ENCODE measurements at regions not wholly inside any gene's neighbourhood (a gene's known extent, or its start where the extent isn't known, plus 50 kb on each side); places are given as distances from the start of the nearest gene placed in this dataset.

DNA sequence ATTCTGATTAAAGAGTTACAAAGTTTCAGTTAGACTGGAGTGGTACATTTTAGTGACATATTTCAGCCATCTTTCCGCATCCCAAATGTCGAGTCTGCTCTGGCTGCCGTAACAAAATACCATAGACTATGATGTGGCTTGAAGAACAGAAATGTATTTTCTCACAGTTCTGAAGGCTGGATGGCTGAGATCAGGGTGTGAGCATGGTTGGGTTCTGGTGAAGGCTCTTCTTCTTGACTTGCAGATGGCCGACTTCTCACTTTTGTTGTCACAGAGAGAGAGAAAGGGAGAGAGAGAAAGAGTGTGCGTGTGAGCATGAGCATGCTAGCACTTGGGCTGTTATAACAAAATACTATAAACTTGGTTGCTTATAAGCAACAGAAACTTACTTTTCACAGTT, 335.4 kb upstream of the RAG2 start:
- no peak overlapping the region for H3K27ac ChIP-seq
- intact Hi-C loops (cut with DNase I), result no loop called here
- no peaks in the 10 kb centered on the region for H3K27me3 ChIP-seq (ENCODE audit: low read depth)
- H3K4me1 ChIP-seq, result no peaks in the 10 kb centered on the region
- DNase-seq (no peak), ATAC-seq (no peak)
- TF ChIP-seq, protein P1, sequence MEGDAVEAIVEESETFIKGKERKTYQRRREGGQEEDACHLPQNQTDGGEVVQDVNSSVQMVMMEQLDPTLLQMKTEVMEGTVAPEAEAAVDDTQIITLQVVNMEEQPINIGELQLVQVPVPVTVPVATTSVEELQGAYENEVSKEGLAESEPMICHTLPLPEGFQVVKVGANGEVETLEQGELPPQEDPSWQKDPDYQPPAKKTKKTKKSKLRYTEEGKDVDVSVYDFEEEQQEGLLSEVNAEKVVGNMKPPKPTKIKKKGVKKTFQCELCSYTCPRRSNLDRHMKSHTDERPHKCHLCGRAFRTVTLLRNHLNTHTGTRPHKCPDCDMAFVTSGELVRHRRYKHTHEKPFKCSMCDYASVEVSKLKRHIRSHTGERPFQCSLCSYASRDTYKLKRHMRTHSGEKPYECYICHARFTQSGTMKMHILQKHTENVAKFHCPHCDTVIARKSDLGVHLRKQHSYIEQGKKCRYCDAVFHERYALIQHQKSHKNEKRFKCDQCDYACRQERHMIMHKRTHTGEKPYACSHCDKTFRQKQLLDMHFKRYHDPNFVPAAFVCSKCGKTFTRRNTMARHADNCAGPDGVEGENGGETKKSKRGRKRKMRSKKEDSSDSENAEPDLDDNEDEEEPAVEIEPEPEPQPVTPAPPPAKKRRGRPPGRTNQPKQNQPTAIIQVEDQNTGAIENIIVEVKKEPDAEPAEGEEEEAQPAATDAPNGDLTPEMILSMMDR (IDR thresholded peaks at IDR 0.05), result no peak
- no peak overlapping the region for H3K4me3 ChIP-seq
- H3K36me3 ChIP-seq, result no peaks in the 10 kb centered on the region
- no peaks in the 10 kb centered on the region for H3K9me3 ChIP-seq

DNA sequence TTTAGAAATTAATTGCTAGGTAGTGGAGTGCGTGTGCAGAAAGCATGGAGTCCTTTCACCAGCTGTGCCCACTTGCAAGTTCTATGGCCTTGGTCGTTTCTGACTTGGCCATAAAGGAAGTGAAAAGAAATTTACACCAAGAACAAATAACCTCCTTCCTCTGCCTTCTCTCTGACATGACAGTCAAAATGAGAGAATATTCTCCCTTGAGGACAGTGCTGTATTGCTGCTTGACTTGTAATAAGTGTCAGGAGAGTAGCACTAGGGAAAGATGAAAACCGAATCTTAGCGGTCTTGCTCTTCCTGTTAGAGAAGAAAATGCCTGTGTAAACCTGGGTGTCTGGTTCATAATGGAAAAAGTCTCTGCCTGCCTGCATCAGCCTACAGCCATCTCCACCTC, 333.1 kb upstream of the RAG2 start:
- TF ChIP-seq, protein P1 (IDR thresholded peaks at IDR 0.05), result no peak
- intact Hi-C loops (cut with DNase I), result no loop called here
- Histone ChIP-seq H3K4me1 (no peaks in the 10 kb centered on the region), H3K4me3 (no peak overlapping the region), H3K27ac (no peak overlapping the region), H3K27me3 (ENCODE audit: low read depth) (no peaks in the 10 kb centered on the region), H3K9me3 (no peaks in the 10 kb centered on the region), H3K36me3 (no peaks in the 10 kb centered on the region)
- DNase-seq (no peak), ATAC-seq (no peak)

DNA sequence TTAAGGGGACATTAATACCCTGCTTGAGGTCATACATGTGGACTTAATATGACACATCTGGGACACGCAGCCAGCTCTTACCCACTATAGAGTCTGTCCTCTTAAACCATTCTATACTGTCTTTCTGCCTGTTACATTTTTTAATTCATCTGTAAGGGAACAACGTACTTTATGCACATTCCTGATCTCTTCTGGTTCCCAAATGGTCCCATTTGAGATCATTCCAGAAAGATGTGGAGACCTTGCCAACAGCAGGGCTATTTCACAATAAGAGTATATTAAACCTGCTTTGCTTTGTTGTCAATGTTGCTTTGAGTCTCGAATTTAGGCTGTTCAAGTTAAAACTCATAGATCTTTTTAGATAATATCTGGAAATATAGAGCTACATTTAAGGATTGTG, 332.2 kb upstream of the RAG2 start:
- intact Hi-C loops (cut with DNase I), result no loop called here
- H3K9me3 ChIP-seq, result no peaks in the 10 kb centered on the region
- no peaks in the 10 kb centered on the region for H3K36me3 ChIP-seq
- H3K27ac ChIP-seq, result no peak overlapping the region
- H3K4me3 ChIP-seq, result no peak overlapping the region
- no peaks in the 10 kb centered on the region for H3K27me3 ChIP-seq (ENCODE audit: low read depth)
- no peaks in the 10 kb centered on the region for H3K4me1 ChIP-seq
- DNase-seq (no peak), ATAC-seq (no peak)
- TF ChIP-seq, protein P1 (IDR thresholded peaks at IDR 0.05), result no peak

DNA sequence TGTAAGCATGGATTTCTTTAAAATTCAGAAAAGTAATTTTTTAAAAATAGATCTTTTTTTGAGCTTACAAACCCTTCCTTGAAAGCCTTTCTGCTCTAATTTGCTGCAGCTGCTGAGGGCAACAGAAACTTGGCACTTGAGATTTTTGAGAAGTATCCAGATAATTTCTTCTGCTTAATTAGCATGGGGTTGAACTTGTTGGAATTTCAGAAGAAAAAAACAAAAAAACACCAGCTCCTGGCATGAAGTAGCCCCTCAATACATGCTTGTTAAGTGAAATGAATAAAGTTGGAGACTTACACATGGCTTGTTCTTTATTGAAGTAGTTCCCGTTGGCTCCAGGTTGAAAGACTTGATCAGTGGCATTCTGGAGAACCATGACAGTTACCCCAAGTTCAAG, 331.4 kb upstream of the RAG2 start:
- no peaks in the 10 kb centered on the region for H3K27me3 ChIP-seq (ENCODE audit: low read depth)
- TF ChIP-seq, protein P1 (IDR thresholded peaks at IDR 0.05), result no peak
- no peak overlapping the region for H3K27ac ChIP-seq
- no peaks in the 10 kb centered on the region for H3K9me3 ChIP-seq
- no peak overlapping the region for H3K4me3 ChIP-seq
- no peaks in the 10 kb centered on the region for H3K4me1 ChIP-seq
- DNase-seq (no peak), ATAC-seq (no peak)
- intact Hi-C loops (cut with DNase I), result no loop called here
- H3K36me3 ChIP-seq, result no peaks in the 10 kb centered on the region

DNA sequence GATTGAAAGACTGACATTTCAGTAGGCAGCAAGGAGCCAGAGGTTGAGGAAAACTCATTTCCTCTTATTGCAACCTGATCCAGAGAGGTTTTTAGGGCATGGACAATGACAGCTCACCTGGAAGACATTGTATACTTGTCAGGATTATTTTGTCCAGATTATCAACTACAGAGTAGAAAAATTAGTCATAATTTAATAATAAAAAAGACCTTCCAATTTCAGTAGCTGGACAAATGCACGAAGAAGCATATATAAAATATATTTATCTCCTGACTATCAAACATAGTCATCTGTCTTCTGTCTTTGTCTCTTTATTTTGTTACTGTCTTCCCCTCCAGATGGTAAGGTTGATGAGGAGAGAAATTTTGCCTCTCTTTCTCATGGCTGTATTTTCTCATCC, 330.6 kb upstream of the RAG2 start:
- TF ChIP-seq, protein P1 (IDR thresholded peaks at IDR 0.05), result no peak
- Histone ChIP-seq H3K36me3 (no peaks in the 10 kb centered on the region), H3K27me3 (ENCODE audit: low read depth) (no peaks in the 10 kb centered on the region), H3K9me3 (no peaks in the 10 kb centered on the region), H3K4me1 (no peaks in the 10 kb centered on the region), H3K27ac (no peak overlapping the region), H3K4me3 (no peak overlapping the region)
- DNase-seq (no peak), ATAC-seq (no peak)
- intact Hi-C loops (cut with DNase I), result no loop called here

DNA sequence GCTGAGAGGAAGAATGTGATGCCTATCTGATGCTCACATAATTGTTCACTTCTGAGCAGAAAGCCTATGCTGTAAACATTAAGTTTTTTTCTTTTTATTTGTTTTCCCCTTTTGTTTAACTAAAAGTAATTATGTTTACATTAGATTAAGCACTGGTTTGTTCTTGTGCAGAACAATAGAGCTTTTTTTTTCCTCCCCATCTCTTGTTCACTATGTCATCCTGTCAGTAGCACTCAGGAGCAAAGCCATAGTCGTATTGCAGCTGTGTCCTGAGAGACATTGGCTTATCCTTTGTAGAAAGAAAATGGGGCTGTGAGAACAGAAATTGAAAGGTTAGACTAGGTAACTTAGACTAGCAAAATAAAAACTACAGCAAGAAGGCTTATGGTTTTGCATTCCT, 301.8 kb upstream of the RAG2 start:
- no peak overlapping the region for H3K4me3 ChIP-seq
- ATAC-seq (no peak), DNase-seq (no peak)
- H3K27me3 ChIP-seq (ENCODE audit: low read depth), result no peaks in the 10 kb centered on the region
- no peaks in the 10 kb centered on the region for H3K9me3 ChIP-seq
- TF ChIP-seq, protein P1 (IDR thresholded peaks at IDR 0.05), result no peak
- H3K4me1 ChIP-seq, result no peaks in the 10 kb centered on the region
- H3K27ac ChIP-seq, result no peak overlapping the region
- H3K36me3 ChIP-seq, result no peaks in the 10 kb centered on the region
- intact Hi-C loops (cut with DNase I), result no loop called here
